HG03103 (cell line): ENCODE measurements at regions not wholly inside any gene's neighbourhood (a gene's known extent, or its start where the extent isn't known, plus 50 kb on each side); places are given as distances from the start of the nearest gene placed in this dataset.

ENCODE experiments used
- ATAC-seq: cut with Tn5 transposase; IDR thresholded peaks from one replicate; pipeline ENCODE4 v1.9.1; 2021; ENCODE audit warnings: low read depth; ENCODE audit not compliant: unreplicated experiment

- ATAC-seq: no peak
These were observed 310.7 kb downstream of the TNS1 start for GRCh38 chr2:217691920-217692666.

- no peak for ATAC-seq
These were observed 311.3 kb downstream of the TNS1 start for GRCh38 chr2:217691516-217691915.

DNA sequence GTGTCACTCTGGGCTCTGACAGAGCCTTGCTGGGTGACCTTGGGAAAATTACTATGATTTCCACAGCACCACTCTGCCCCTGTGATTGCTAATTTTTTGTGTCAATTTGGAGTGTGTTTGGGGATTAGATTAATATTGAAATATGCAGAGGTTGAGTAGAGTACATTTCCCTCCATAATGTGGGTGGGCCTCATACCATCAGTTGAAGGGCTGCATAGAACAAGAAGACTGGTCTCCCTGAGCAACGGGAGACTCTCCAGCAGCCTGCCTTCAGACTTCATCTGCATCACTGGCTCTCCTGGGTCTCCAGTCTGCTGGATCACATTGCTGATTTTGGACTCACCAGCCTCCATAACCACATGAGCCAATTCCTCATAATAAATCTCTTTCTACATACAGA is 313.7 kb downstream of the TNS1 start:
- no peak for ATAC-seq

- no peak for ATAC-seq
These were observed 314.3 kb downstream of the TNS1 start for GRCh38 chr2:217688494-217688893.

- no peak for ATAC-seq
These were observed 315.0 kb downstream of the TNS1 start for GRCh38 chr2:217687771-217688170.

DNA sequence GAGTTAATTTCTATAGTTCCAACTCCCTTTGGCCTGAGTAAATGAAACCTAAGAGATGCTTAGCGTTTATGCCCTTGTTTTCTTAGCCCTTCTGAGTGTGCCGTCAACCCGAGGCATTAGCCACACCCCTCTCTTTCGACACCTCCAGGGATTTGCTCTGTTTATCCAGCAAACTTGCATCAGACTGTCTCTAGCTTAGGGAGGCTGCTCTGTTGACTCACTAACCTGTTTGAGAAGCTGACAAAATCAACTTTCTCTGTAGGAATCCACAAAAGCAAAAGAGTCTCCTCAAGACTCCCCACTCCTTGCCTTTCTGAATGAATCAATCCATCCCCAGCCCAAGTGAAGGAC is 317.6 kb downstream of the TNS1 start:
- ATAC-seq: no peak

DNA sequence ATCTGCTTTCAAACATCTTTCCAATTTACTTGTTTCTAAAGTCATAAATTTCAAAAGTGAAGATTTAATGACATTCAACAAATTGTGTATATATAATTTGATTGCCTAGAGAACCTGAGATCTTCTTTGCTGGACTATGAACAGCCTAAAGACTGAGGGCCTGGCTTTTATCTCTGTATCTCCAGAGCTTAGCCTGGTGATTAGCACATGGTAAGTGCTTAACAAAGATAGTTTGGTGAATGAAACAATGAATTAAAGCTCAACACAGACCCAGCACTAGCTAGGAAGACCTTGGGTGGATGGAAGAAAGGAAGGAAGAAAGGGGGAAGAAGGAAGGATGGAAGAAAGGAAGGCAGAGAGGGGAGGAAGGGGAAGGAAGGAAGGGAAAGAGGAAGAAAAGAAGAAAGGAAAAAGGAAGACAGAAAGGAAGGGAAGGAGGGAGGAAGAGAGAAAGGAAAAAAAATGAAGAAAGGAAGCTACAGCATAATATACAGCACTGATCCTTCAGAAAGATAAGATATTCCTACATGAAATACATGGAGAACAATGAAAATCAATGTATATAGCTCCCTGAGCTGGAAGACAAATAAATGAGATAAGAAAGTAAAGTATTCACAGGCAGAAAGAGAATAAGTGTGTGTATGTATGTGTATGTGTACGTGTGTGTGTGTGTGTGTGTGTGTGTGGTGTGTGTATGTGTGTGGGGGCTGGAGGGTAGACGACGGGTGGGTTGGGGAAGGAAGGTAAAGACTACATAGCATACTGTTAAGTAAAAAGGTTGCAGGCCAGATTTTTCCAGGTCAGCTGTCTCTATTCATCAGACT is 318.2 kb downstream of the TNS1 start:
- no peak for ATAC-seq

DNA sequence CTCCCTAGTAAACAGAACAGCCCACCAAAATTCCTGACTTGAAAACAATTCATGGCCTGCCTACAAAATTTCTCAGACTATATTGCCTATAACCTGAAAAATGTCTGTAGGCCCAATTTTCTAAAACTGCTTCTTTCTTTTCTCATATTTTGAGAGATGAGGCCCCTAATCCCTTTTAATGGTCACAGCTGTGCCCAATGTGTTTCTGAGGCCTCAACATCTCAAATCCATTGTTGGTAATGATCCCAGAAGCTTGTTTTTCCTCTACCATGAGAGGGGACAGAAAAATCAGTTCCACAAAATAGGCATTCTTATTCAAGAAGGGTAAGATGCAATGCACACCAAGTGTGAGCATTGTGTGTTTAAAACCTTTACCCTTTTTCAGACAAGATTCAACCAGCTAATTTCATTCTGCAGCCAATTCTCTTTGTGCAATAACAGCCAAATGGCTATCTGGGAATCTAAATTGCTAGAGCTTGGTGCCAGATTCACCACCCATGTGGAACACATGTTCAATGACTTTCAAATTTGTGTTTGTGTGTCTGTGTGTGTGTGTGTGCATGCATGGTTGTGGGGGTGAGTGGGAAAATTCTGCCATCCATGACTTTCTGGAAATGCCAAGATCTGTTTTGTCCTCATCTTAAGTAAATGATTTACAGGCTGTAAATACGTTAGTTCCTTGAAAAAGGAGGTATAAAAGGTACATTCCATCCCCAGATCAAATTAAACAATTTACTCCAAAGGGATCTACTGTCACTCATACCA is 319.5 kb downstream of the TNS1 start:
- ATAC-seq: no peak

DNA sequence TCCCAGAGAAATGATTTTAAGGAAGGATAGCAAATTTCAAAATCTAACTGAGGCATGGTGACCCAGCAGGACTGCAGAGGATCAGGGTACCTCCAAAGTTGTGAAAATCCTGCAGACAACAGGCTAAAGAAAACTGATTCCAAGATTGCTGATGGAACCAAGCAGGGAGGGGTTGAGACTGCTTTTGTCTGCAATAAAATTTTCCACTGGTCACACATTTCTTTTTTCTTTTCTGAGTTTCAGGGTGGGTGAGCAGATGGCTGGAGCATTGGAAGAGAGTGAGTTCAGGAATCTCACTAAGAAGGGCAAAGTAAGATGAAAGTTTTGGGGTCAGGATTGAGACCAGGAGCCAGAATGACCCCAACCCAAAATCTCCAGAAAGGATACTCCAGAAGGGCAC is 321.0 kb downstream of the TNS1 start:
- no peak for ATAC-seq

DNA sequence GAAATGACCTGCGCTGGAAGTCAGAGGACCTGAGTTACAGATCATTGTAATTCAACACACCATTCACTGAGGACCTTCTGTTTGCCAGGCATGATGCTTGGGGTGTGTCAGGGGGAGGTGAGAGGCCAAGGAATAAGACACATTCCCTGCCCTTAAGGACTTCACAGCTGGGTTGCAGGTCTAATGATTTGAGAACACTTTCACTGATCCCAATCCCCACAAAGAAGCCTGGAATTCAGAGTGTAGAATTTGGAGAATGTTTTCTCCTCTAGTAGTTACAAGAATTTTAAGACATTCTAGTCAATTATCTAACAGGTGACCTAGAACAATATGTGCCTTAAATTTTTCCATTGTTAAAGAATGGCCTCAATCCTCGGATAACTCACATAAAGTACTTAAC is 322.4 kb downstream of the TNS1 start:
- ATAC-seq: no peak

- ATAC-seq: no peak
These were observed 329.2 kb downstream of the TNS1 start for GRCh38 chr2:217673627-217674026.

- no peak for ATAC-seq
These were observed 330.3 kb downstream of the TNS1 start for GRCh38 chr2:217672472-217672871.

GRCh38 chr2:217671871-217672270 is 330.9 kb downstream of the TNS1 start:
- ATAC-seq: no peak

DNA sequence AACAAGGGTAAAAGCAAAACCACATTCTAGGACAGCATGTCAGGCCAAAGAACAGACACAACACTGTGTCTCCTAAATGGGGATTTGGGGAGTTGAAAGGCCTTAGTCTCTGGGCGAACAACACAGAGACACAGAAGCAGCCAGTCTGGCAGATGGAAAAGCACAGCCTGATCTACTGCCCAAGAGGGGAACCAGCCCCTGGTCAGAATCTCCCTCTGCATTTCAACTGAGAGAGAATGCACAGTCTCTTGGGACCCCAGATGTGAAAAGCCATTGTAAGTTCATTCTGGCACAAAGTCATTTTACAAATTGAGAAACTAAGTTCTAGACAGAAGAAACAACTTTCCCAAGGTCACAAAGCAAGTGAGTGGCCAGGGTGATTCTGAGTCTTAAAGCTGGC is 331.7 kb downstream of the TNS1 start:
- no peak for ATAC-seq

GRCh38 chr2:217669831-217670230 is 333.0 kb downstream of the TNS1 start:
- no peak for ATAC-seq

GRCh38 chr2:217667512-217667911 is 335.3 kb downstream of the TNS1 start:
- ATAC-seq: no peak

DNA sequence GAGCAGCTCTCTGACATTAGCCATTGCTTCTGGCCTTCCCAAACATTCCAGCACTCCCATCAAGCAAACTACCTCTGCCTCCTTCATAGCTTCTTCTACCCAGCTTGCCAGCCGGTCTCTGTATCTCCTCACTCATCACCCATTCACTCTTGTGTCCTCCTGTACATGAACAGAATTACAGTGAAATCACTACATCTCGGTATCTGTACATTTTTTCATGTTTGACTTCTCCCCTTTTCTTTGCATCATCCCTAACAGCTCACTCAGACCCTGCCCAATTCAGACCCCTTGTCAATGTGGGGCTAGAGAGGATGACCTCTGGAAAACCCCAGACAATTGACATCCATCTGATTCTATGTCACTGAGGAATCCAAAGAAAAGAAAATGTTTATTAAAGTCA is 335.8 kb downstream of the TNS1 start:
- no peak for ATAC-seq

- no peak for ATAC-seq
These were observed 336.5 kb downstream of the TNS1 start for GRCh38 chr2:217666338-217666737.

GRCh38 chr2:217664761-217665160 is 338.0 kb downstream of the TNS1 start:
- ATAC-seq: no peak

DNA sequence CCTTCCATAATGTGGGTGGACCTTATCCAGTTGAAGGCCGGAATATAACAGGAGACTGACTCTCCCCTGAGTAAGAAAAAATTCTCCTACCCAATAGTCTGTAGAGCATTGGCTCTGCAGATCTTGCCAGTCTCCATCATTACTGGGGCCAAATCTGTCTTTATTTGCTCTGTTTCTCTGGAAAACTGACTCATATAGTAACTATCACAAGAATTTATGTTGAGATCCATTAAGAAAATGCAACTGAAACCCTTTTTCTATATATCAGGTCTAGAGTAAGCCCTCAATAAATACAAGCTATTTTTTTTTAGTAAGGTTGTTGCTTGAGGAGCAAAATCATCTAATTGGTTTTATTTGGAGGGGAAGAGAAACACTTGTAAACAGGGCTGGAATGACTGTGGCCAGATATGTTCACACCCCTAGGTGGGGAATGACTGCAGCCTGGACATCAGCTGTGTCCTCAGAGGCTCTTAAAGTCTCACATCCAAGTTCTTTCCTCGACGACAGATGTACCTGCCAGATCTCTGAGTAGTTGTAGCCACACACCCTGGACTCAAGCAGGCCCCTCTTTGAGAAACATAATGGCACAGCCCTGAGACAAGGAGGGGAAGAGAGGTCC is 339.7 kb downstream of the TNS1 start:
- no peak for ATAC-seq

- no peak for ATAC-seq
These were observed 341.4 kb downstream of the TNS1 start for GRCh38 chr2:217661378-217661777.
